OCI-LY1 (cell line): ENCODE measurements at regions not wholly inside any gene's neighbourhood (a gene's known extent, or its start where the extent isn't known, plus 50 kb on each side); places are given as distances from the start of the nearest gene placed in this dataset.

Experiments used
- EZH2 ChIP-seq: fragments of 200-600 bp; sonication (generic), shearing (Covaris generic); IDR thresholded peaks from 2 replicates; pipeline ENCODE4 v1.8.0; 2017; ENCODE audit warnings: borderline replicate concordance, mixed run types, mild to moderate bottlenecking, antibody characterized with exemption, low read length, moderate library complexity, mixed read lengths
- TF ChIP-seq, protein P1 (sequence below): fragments of 200-600 bp; sonication (generic), shearing (Covaris generic); IDR thresholded peaks from 2 replicates; pipeline ENCODE4 v1.5.1; 2017; ENCODE audit warnings: mild to moderate bottlenecking, antibody characterized with exemption, low read length, moderate library complexity, mixed read lengths

- TF ChIP-seq, protein P1, sequence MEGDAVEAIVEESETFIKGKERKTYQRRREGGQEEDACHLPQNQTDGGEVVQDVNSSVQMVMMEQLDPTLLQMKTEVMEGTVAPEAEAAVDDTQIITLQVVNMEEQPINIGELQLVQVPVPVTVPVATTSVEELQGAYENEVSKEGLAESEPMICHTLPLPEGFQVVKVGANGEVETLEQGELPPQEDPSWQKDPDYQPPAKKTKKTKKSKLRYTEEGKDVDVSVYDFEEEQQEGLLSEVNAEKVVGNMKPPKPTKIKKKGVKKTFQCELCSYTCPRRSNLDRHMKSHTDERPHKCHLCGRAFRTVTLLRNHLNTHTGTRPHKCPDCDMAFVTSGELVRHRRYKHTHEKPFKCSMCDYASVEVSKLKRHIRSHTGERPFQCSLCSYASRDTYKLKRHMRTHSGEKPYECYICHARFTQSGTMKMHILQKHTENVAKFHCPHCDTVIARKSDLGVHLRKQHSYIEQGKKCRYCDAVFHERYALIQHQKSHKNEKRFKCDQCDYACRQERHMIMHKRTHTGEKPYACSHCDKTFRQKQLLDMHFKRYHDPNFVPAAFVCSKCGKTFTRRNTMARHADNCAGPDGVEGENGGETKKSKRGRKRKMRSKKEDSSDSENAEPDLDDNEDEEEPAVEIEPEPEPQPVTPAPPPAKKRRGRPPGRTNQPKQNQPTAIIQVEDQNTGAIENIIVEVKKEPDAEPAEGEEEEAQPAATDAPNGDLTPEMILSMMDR, result no peak
- TF ChIP-seq EZH2, result no peak
These were observed 162.3 kb upstream of the CCDC68 start for GRCh38 chr18:55121397-55122170.
